ENCODE measurements at regions not wholly inside any gene's neighbourhood (a gene's known extent, or its start where the extent isn't known, plus 50 kb on each side); places are given as distances from the start of the nearest gene placed in this dataset.

- no peak for DNase-seq (ENCODE audit: low spot score)
These were observed 133.6 kb downstream of the UBE2E3 start for GRCh38 chr2:181114021-181114420.

GRCh38 chr2:181116261-181116660 lies 135.9 kb downstream of the UBE2E3 start:
- no peak for DNase-seq (ENCODE audit: low spot score)

- no peak for DNase-seq (ENCODE audit: low spot score)
These were observed 137.0 kb downstream of the UBE2E3 start for GRCh38 chr2:181117206-181117925.

- DNase-seq (ENCODE audit: low spot score): no peak
These were observed 140.2 kb downstream of the UBE2E3 start for GRCh38 chr2:181120625-181121024.

GRCh38 chr2:181121996-181122395 lies 141.6 kb downstream of the UBE2E3 start:
- no peak for DNase-seq (ENCODE audit: low spot score)

DNA sequence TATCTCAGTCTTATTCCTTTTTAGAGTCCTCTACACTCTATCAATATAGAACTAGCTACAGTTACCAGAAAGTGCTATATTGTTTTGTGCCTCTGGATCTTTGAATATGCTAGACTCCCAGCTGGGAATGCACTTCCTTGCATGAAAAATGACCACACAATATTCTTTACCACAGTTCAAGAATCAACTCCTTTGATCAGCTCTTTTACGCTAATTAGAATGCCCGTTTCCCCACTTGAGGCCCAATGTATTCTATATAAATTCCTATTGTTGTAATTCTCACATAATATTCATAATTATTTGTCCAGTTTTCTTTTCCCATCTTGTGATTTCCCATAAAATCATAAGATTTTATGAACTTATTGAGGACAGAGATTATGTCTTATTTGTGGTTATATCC lies 142.2 kb downstream of the UBE2E3 start:
- no peak for DNase-seq (ENCODE audit: low spot score)

GRCh38 chr2:181123798-181124231 lies 143.4 kb downstream of the UBE2E3 start:
- DNase-seq (ENCODE audit: low spot score): no peak

DNA sequence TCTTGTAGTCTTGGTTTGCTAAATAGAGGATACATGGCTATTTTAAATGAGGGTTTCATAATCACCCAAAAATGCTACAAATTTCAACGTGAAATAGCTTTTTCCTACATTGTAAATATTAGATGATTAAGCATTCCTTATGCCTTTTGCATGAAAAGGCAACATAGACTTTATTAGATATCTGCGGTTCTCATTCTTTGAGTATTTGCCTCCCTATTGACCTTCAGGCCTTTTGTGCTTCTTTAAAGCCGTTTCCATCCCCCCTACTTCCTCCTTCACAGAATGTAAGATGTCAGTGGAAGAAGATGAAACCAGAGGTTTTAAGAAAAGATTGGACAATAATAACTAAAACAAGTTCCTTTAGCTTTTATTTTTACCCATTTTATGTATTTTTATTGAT lies 144.1 kb downstream of the UBE2E3 start:
- no peak for DNase-seq (ENCODE audit: low spot score)

GRCh38 chr2:181125359-181125758 lies 145.0 kb downstream of the UBE2E3 start:
- DNase-seq (ENCODE audit: low spot score): no peak

DNA sequence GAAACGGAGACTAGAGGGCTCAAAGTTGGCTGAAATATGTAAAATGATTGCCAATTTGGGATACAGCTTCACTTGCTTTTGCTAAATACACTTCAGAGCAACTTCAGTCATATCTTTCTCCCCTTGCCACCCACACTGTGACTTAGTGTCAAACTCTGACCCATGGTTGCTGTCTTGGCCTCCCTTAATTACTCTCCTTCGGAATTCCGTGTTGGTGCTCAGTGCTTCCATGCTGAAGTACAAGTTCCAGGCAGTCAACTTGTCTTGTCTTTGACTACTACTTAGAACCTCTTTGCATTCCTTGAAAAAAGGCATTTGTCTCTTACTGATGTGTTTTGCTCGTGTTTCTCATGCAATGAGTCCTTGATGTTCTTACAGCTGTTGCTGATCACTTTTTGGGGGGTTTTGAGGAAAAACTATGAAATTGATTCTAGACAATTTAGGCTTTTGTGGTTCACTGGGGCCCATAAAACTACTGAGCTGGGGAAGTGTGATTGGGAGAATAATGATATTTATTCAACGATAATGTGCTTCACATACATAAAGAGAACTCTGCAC lies 146.0 kb downstream of the UBE2E3 start:
- no peak for DNase-seq (ENCODE audit: low spot score)

GRCh38 chr2:181128199-181128598 lies 147.8 kb downstream of the UBE2E3 start:
- no peak for DNase-seq (ENCODE audit: low spot score)

DNA sequence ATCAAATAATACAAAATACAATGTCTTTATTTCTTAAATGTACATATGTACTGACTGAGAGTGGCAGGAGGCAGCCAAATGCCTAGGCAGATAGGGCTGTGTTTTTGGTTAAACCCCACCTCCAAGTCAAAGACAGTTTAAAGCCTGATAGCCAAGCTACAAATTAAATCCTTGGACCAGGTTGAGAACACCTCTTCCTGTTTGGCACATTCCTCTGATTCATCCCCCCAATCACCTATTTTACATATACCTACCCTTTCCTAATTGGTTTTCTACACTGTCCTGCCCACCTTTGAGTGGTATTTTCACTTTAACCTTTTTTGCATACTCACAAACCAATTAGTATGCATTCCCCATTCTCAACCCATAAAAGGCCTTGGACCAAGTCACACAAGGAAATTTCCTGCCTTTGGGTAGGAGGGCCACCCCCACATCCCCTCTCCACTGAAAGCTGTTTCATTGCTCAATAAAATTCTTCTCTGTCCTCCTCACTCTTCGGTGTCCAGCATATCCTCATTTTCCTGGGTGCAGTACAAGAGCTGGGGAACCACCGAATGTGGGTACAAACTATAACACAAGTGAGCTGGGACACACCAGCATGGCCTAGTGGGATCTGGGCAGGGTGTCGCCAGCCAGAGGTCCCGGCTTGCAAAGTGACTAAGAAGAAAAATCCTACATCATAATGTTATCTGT lies 149.1 kb downstream of the UBE2E3 start:
- no peak for DNase-seq (ENCODE audit: low spot score)

DNA sequence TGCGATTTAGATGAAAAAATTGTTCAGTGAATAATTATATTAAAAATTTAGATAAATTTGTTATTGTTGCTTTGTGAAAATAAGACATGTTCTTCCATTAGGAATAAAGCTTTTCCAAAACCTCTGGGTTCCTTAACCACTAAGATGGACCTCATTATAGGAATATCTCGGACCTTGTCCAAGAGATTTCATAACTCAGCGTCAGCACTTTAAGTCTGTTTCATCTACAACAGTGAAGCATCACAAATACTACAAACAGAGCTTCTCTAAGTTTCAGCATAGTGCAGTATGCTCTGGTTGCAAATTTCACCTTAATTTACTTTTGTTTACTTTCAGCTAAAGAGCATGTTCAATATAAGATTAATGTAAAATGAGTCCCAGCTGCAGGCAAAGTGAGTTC lies 150.3 kb downstream of the UBE2E3 start:
- DNase-seq (ENCODE audit: low spot score): no peak

GRCh38 chr2:181131584-181131983 lies 151.2 kb downstream of the UBE2E3 start:
- DNase-seq (ENCODE audit: low spot score): no peak

GRCh38 chr2:181138816-181139215 lies 158.4 kb downstream of the UBE2E3 start:
- no peak for DNase-seq (ENCODE audit: low spot score)

DNA sequence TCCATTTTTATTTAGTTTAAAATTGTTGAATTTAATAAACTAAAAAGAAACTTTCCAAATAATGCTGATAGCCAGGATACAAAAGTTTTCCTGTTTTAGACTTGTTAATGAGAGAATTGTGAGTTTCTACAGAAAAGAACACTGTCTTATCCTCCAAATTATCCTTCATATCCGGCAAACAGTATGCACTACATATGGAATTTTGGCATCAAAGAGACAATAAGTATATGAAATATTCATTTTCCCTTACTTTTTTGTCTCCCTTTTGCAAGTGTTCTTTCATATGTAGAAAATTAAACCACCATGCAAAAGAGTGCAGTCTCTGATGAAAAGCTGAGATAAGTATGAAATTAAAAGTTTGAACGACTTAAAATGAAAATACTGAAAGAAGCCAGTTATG lies 159.4 kb downstream of the UBE2E3 start:
- DNase-seq (ENCODE audit: low spot score): no peak

- DNase-seq (ENCODE audit: low spot score): no peak
These were observed 160.0 kb downstream of the UBE2E3 start for GRCh38 chr2:181140414-181140813.

- no peak for DNase-seq (ENCODE audit: low spot score)
These were observed 160.5 kb downstream of the UBE2E3 start for GRCh38 chr2:181140928-181141327.

- DNase-seq (ENCODE audit: low spot score): no peak
These were observed 161.3 kb downstream of the UBE2E3 start for GRCh38 chr2:181141676-181142075.

DNA sequence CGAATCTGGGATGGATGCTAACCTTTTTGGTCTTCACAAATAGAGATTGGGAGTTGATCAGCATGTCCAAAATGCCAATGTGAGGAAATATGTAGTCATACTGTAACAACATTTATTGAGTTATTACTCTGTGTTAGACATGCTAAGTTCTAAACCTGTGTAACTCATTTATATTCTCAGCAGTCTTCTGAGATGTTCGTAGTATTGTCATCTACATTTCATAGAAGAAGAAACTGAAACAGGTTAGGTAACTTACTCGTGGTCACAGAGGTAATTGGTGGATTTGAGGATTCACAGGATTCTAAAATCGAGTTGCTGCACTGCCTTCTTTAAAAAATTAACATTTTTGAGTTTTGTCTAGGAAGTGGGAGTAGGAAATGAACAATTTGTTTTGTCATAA lies 162.1 kb downstream of the UBE2E3 start:
- no peak for DNase-seq (ENCODE audit: low spot score)

- DNase-seq (ENCODE audit: low spot score): no peak
These were observed 163.4 kb downstream of the UBE2E3 start for GRCh38 chr2:181143790-181144300.

DNA sequence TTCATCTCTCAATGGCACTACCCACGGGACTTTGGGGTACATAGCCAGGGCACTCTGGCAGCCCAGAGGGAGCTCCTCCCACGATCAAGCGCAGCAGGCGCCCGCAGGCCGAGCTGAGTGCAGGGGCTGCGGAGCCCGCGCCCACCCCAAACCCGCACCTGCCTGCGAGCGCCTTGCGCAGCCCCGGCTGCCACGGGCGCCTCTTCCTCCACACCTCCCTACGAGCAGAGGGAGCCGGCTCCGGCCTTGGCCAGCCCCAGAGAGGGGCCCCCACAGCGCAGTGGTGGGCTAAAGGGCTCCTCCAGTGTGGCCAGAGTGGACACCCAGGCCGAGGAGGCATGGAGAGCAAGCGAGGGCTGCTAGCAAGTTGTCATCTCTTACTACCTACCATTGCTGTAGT lies 165.2 kb downstream of the UBE2E3 start:
- no peak for DNase-seq (ENCODE audit: low spot score)

DNA sequence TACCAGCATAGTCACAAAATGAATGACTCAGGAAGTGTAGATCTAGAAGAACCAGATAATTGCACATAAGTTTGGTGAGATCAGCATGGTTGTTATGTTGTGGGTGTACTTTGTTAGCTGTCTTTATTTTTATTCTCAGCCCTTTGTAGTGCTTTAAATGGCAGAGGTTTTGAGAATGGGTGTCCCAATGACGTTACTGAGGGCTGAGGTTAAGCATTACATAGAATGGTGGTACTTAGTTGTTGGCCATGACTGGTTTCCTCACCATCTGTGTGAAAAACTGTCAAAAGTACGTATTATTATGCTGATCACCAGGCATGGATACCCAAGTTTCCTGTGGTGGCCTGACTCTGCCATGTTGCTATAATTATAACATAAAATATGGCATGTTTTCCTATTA lies 165.8 kb downstream of the UBE2E3 start:
- no peak for DNase-seq (ENCODE audit: low spot score)
